ENCODE measurements at regions not wholly inside any gene's neighbourhood (a gene's known extent, or its start where the extent isn't known, plus 50 kb on each side); places are given as distances from the start of the nearest gene placed in this dataset.

GRCh38 chr18:40452599-40452998, 1502.4 kb upstream of the PIK3C3 start:
- ChIA-PET CTCF (no interaction called here), POLR2A (no interaction called here)
- no peak for DNase-seq
- Histone ChIP-seq H3K36me3 (ENCODE audit: insufficient read depth, low read length) (no peaks in the 10 kb centered on the region), H3K4me1 (ENCODE audit: insufficient read depth, low read length) (no peaks in the 10 kb centered on the region), H3K27ac (ENCODE audit: low read depth, low read length) (no peak overlapping the region), H3K27me3 (ENCODE audit: insufficient read depth, low read length, poor library complexity, severe bottlenecking) (no peaks in the 10 kb centered on the region), H3K4me3 (ENCODE audit: low read length) (no peak overlapping the region), H3K9me3 (ENCODE audit: low read length) (no peaks in the 10 kb centered on the region)
- no peaks in the 10 kb centered on the region for H3K27me3 Mint-ChIP-seq
- no peak overlapping the region for H3K4me3 Mint-ChIP-seq
- no peak overlapping the region for H3K27ac Mint-ChIP-seq
- H3K9me3 Mint-ChIP-seq: peaks cover 8 to 36% (median 9%) of the 10 kb centered on the region in 5 donors
- H3K4me1 Mint-ChIP-seq: no peaks in the 10 kb centered on the region
- H3K36me3 Mint-ChIP-seq: no peaks in the 10 kb centered on the region

- ChIA-PET POLR2A (no interaction called here), CTCF (no interaction called here)
- Histone ChIP-seq H3K4me1 (ENCODE audit: insufficient read depth, low read length) (no peaks in the 10 kb centered on the region), H3K36me3 (ENCODE audit: insufficient read depth, low read length) (no peaks in the 10 kb centered on the region), H3K27me3 (ENCODE audit: insufficient read depth, low read length, poor library complexity, severe bottlenecking) (no peaks in the 10 kb centered on the region), H3K4me3 (ENCODE audit: low read length) (no peak overlapping the region), H3K9me3 (ENCODE audit: low read length) (no peaks in the 10 kb centered on the region), H3K27ac (ENCODE audit: low read depth, low read length) (no peak overlapping the region)
- Mint-ChIP-seq H3K4me3 (no peak overlapping the region), H3K9me3 (peaks cover 7 to 41% (median 9%) of the 10 kb centered on the region in 5 donors), H3K27me3 (peaks cover 0 to 1% of the 10 kb centered on the region in 2 donors), H3K36me3 (no peaks in the 10 kb centered on the region), H3K27ac (no peak overlapping the region), H3K4me1 (no peaks in the 10 kb centered on the region)
- DNase-seq: no peak
These were observed 1504.3 kb upstream of the PIK3C3 start for GRCh38 chr18:40450751-40451150.

GRCh38 chr18:40447820-40448219, 1507.2 kb upstream of the PIK3C3 start:
- H3K4me1 Mint-ChIP-seq: no peaks in the 10 kb centered on the region
- H3K4me3 Mint-ChIP-seq: no peak overlapping the region
- Histone ChIP-seq H3K27me3 (ENCODE audit: insufficient read depth, low read length, poor library complexity, severe bottlenecking) (no peaks in the 10 kb centered on the region), H3K36me3 (ENCODE audit: insufficient read depth, low read length) (no peaks in the 10 kb centered on the region), H3K27ac (ENCODE audit: low read depth, low read length) (no peak overlapping the region), H3K4me3 (ENCODE audit: low read length) (no peak overlapping the region), H3K9me3 (ENCODE audit: low read length) (no peaks in the 10 kb centered on the region), H3K4me1 (ENCODE audit: insufficient read depth, low read length) (no peaks in the 10 kb centered on the region)
- CTCF ChIA-PET: no interaction called here
- DNase-seq: no peak
- peaks cover 0 to 37% (median 7%) of the 10 kb centered on the region in 5 donors for H3K9me3 Mint-ChIP-seq
- POLR2A ChIA-PET: no interaction called here
- H3K27me3 Mint-ChIP-seq: peaks cover 0 to 1% of the 10 kb centered on the region in 2 donors
- H3K27ac Mint-ChIP-seq: no peak overlapping the region
- H3K36me3 Mint-ChIP-seq: no peaks in the 10 kb centered on the region

- Mint-ChIP-seq H3K27ac (no peak overlapping the region), H3K36me3 (no peaks in the 10 kb centered on the region), H3K9me3 (peaks cover 6 to 32% (median 7%) of the 10 kb centered on the region in 5 donors), H3K27me3 (no peaks in the 10 kb centered on the region), H3K4me3 (no peak overlapping the region), H3K4me1 (no peaks in the 10 kb centered on the region)
- H3K27ac ChIP-seq (ENCODE audit: low read depth, low read length): no peak overlapping the region
- H3K4me1 ChIP-seq (ENCODE audit: insufficient read depth, low read length): no peaks in the 10 kb centered on the region
- no peaks in the 10 kb centered on the region for H3K27me3 ChIP-seq (ENCODE audit: insufficient read depth, low read length, poor library complexity, severe bottlenecking)
- H3K9me3 ChIP-seq (ENCODE audit: low read length): no peaks in the 10 kb centered on the region
- no peak overlapping the region for H3K4me3 ChIP-seq (ENCODE audit: low read length)
- H3K36me3 ChIP-seq (ENCODE audit: insufficient read depth, low read length): no peaks in the 10 kb centered on the region
- CTCF ChIA-PET: no interaction called here
- POLR2A ChIA-PET: no interaction called here
- DNase-seq: no peak
These were observed 1514.9 kb upstream of the PIK3C3 start for GRCh38 chr18:40440088-40440487.

- Histone ChIP-seq H3K27ac (ENCODE audit: low read depth, low read length) (no peak overlapping the region), H3K27me3 (ENCODE audit: insufficient read depth, low read length, poor library complexity, severe bottlenecking) (no peaks in the 10 kb centered on the region), H3K4me1 (ENCODE audit: insufficient read depth, low read length) (no peaks in the 10 kb centered on the region), H3K9me3 (ENCODE audit: low read length) (no peaks in the 10 kb centered on the region), H3K4me3 (ENCODE audit: low read length) (no peak overlapping the region), H3K36me3 (ENCODE audit: insufficient read depth, low read length) (no peaks in the 10 kb centered on the region)
- POLR2A ChIA-PET: no interaction called here
- Mint-ChIP-seq H3K27me3 (no peaks in the 10 kb centered on the region), H3K4me3 (no peak overlapping the region), H3K27ac (no peak overlapping the region), H3K4me1 (no peaks in the 10 kb centered on the region), H3K9me3 (peaks cover 5 to 23% (median 6%) of the 10 kb centered on the region in 5 donors), H3K36me3 (no peaks in the 10 kb centered on the region)
- CTCF ChIA-PET: no interaction called here
- DNase-seq: no peak
These were observed 1517.5 kb upstream of the PIK3C3 start for GRCh38 chr18:40437517-40437916.

GRCh38 chr18:40431071-40431985, 1523.7 kb upstream of the PIK3C3 start:
- Mint-ChIP-seq H3K27me3 (no peaks in the 10 kb centered on the region), H3K27ac (no peak overlapping the region), H3K4me1 (no peaks in the 10 kb centered on the region), H3K9me3 (peaks cover 0 to 17% (median 2%) of the 10 kb centered on the region in 5 donors), H3K4me3 (no peak overlapping the region), H3K36me3 (no peaks in the 10 kb centered on the region)
- H3K36me3 ChIP-seq (ENCODE audit: insufficient read depth, low read length): no peaks in the 10 kb centered on the region
- no peaks in the 10 kb centered on the region for H3K9me3 ChIP-seq (ENCODE audit: low read length)
- POLR2A ChIA-PET: no interaction called here
- no peak overlapping the region for H3K4me3 ChIP-seq (ENCODE audit: low read length)
- CTCF ChIA-PET: no interaction called here
- no peaks in the 10 kb centered on the region for H3K4me1 ChIP-seq (ENCODE audit: insufficient read depth, low read length)
- no peak for DNase-seq
- no peaks in the 10 kb centered on the region for H3K27me3 ChIP-seq (ENCODE audit: insufficient read depth, low read length, poor library complexity, severe bottlenecking)
- no peak overlapping the region for H3K27ac ChIP-seq (ENCODE audit: low read depth, low read length)

- no peaks in the 10 kb centered on the region for H3K36me3 ChIP-seq (ENCODE audit: insufficient read depth, low read length)
- no peak overlapping the region for H3K4me3 ChIP-seq (ENCODE audit: low read length)
- no peaks in the 10 kb centered on the region for H3K36me3 Mint-ChIP-seq
- ChIA-PET CTCF (no interaction called here), POLR2A (no interaction called here)
- no peak overlapping the region for H3K27ac ChIP-seq (ENCODE audit: low read depth, low read length)
- no peaks in the 10 kb centered on the region for H3K4me1 Mint-ChIP-seq
- H3K27ac Mint-ChIP-seq: no peak overlapping the region
- H3K9me3 ChIP-seq (ENCODE audit: low read length): no peaks in the 10 kb centered on the region
- H3K27me3 Mint-ChIP-seq: no peaks in the 10 kb centered on the region
- H3K4me3 Mint-ChIP-seq: no peak overlapping the region
- H3K4me1 ChIP-seq (ENCODE audit: insufficient read depth, low read length): no peaks in the 10 kb centered on the region
- no peaks in the 10 kb centered on the region for H3K27me3 ChIP-seq (ENCODE audit: insufficient read depth, low read length, poor library complexity, severe bottlenecking)
- no peak for DNase-seq
- H3K9me3 Mint-ChIP-seq: peaks cover 2 to 31% (median 16%) of the 10 kb centered on the region in 5 donors
These were observed 1531.7 kb upstream of the PIK3C3 start for GRCh38 chr18:40423291-40423690.

GRCh38 chr18:40420675-40421074, 1534.4 kb upstream of the PIK3C3 start:
- Mint-ChIP-seq H3K9me3 (peaks cover 0 to 32% (median 16%) of the 10 kb centered on the region in 5 donors), H3K4me3 (no peak overlapping the region), H3K27ac (no peak overlapping the region), H3K27me3 (no peaks in the 10 kb centered on the region), H3K4me1 (no peaks in the 10 kb centered on the region), H3K36me3 (no peaks in the 10 kb centered on the region)
- POLR2A ChIA-PET: no interaction called here
- DNase-seq: no peak
- Histone ChIP-seq H3K27me3 (ENCODE audit: insufficient read depth, low read length, poor library complexity, severe bottlenecking) (no peaks in the 10 kb centered on the region), H3K4me3 (ENCODE audit: low read length) (no peak overlapping the region), H3K27ac (ENCODE audit: low read depth, low read length) (no peak overlapping the region), H3K9me3 (ENCODE audit: low read length) (no peaks in the 10 kb centered on the region), H3K4me1 (ENCODE audit: insufficient read depth, low read length) (no peaks in the 10 kb centered on the region), H3K36me3 (ENCODE audit: insufficient read depth, low read length) (no peaks in the 10 kb centered on the region)
- CTCF ChIA-PET: no interaction called here

Measured in CD8-positive, alpha-beta memory T cell (primary cell).